ENCODE measurements at regions not wholly inside any gene's neighbourhood (a gene's known extent, or its start where the extent isn't known, plus 50 kb on each side); places are given as distances from the start of the nearest gene placed in this dataset.

- DNase-seq: peak; percentile 43
These were observed 53.0 kb upstream of the ADORA3 start for GRCh38 chr1:111556325-111557037.

- no peak for DNase-seq
These were observed 56.4 kb upstream of the ADORA3 start for GRCh38 chr1:111559736-111560279.

- DNase-seq: no peak
These were observed 57.9 kb upstream of the ADORA3 start for GRCh38 chr1:111561328-111561727.

- DNase-seq: no peak
These were observed 56.0 kb upstream of the RAP1A start for GRCh38 chr1:111563619-111564018.

GRCh38 chr1:111565079-111565478 lies 54.5 kb upstream of the RAP1A start:
- no peak for DNase-seq

- DNase-seq: no peak
These were observed 53.6 kb upstream of the RAP1A start for GRCh38 chr1:111565968-111566367.

GRCh38 chr1:111568160-111568647 lies 51.4 kb upstream of the RAP1A start:
- no peak for DNase-seq
